Transverse colon (tissue), 4 donors: ENCODE measurements at regions not wholly inside any gene's neighbourhood (a gene's known extent, or its start where the extent isn't known, plus 50 kb on each side); places are given as distances from the start of the nearest gene placed in this dataset.

Experiments
- CTCF ChIP-seq, 5 experiments: fragments of 200-600 bp in 3 of 5; fragments of 450-650 bp in 2 of 5; sonication (generic) in 3 of 5; IDR thresholded peaks; 1 replicate in 2 of 5; 2 replicates in 3 of 5; pipeline ENCODE4 v1.5.1; 2016 to 2017; ENCODE audit warnings: antibody characterized with exemption in 5 of 5, inconsistent platforms in 3 of 5, mild to moderate bottlenecking in 2 of 5, moderate library complexity in 1 of 5
- EP300 ChIP-seq: sonication (generic); formaldehyde crosslinking; IDR thresholded peaks from one replicate; pipeline ENCODE4 v1.6.1; 2017; ENCODE audit warnings: antibody characterized with exemption, low read depth
- POLR2A ChIP-seq: fragments of 450-650 bp; IDR thresholded peaks from one replicate; pipeline ENCODE4 v1.6.1; 2016; ENCODE audit warnings: antibody characterized with exemption, mild to moderate bottlenecking, moderate library complexity
- POLR2AphosphoS5 ChIP-seq, 3 donors: sonication (generic); formaldehyde crosslinking; IDR thresholded peaks; one replicate each; pipeline ENCODE4 v1.6.1; 2016; ENCODE audit warnings: antibody characterized with exemption in 3 of 3

- TF ChIP-seq POLR2A: no peak
- no peak for TF ChIP-seq CTCF (IDR thresholded peaks at IDR 0.05)
- TF ChIP-seq POLR2AphosphoS5 (IDR thresholded peaks at IDR 0.05): no peak
- TF ChIP-seq EP300: no peak
These were observed 224.8 kb upstream of the B3GALT2 start for GRCh38 chr1:193411215-193411614.
